Cardiac muscle cell (in vitro differentiated cells and primary cell): ENCODE measurements at regions not wholly inside any gene's neighbourhood (a gene's known extent, or its start where the extent isn't known, plus 50 kb on each side); places are given as distances from the start of the nearest gene placed in this dataset.
A peak's percentile ranks its signal among the peaks of the same experiment; 100 is the strongest.

Experiments
- DNase-seq, 2 donors: peaks; one replicate each; pipeline versions ENCODE4 v3.0.0 to v3.0.0-alpha.2; 2010 to 2017; ENCODE audit warnings: low read depth in 1 of 2, low spot score in 1 of 2
- H3K27ac ChIP-seq: fragments of 200-600 bp; sonication (generic); 2 replicates; pipeline ENCODE4 v1.5.1; 2016
- H3K27me3 ChIP-seq: fragments of 200-600 bp; sonication (generic); 2 replicates; pipeline ENCODE4 v1.6.0; 2016; ENCODE audit warnings: control low read depth
- H3K36me3 ChIP-seq: fragments of 200-600 bp; sonication (generic); 2 replicates; pipeline ENCODE4 v1.5.1; 2016; ENCODE audit warnings: control low read depth
- H3K4me1 ChIP-seq: fragments of 200-600 bp; sonication (generic); 2 replicates; pipeline ENCODE4 v1.8.1; 2017; ENCODE audit warnings: low read depth, mild to moderate bottlenecking, mixed run types
- H3K4me3 ChIP-seq: fragments of 200-600 bp; sonication (generic); 2 replicates; pipeline ENCODE4 v1.5.1; 2016; ENCODE audit warnings: mild to moderate bottlenecking
- H3K9me3 ChIP-seq: fragments of 200-600 bp; sonication (generic); 2 replicates; pipeline ENCODE4 v1.5.1; 2017; ENCODE audit warnings: low read depth, mild to moderate bottlenecking, control low read depth
- CTCF ChIP-seq: IDR thresholded peaks from 2 replicates; pipeline ENCODE4 v1.5.1; 2012; ENCODE audit warnings: low read depth, mild to moderate bottlenecking, low read length

- TF ChIP-seq CTCF = no peak
- no peak overlapping the region for H3K4me3 ChIP-seq
- H3K36me3 ChIP-seq = no peaks in the 10 kb centered on the region
- no peaks in the 10 kb centered on the region for H3K4me1 ChIP-seq
- DNase-seq = no peak
- H3K27ac ChIP-seq = no peak overlapping the region
- H3K27me3 ChIP-seq = no peaks in the 10 kb centered on the region
- H3K9me3 ChIP-seq = no peaks in the 10 kb centered on the region
These were observed 656.8 kb upstream of the NCAM2 start for GRCh38 chr21:20341431-20341830.

- DNase-seq = no peak
- H3K27me3 ChIP-seq = no peaks in the 10 kb centered on the region
- H3K4me1 ChIP-seq = no peaks in the 10 kb centered on the region
- no peak overlapping the region for H3K27ac ChIP-seq
- no peak overlapping the region for H3K4me3 ChIP-seq
- no peak for TF ChIP-seq CTCF
- H3K36me3 ChIP-seq = no peaks in the 10 kb centered on the region
- no peaks in the 10 kb centered on the region for H3K9me3 ChIP-seq
These were observed 655.0 kb upstream of the NCAM2 start for GRCh38 chr21:20343186-20343585.

GRCh38 chr21:20351138-20351537 is 647.1 kb upstream of the NCAM2 start:
- Histone ChIP-seq H3K9me3 (no peaks in the 10 kb centered on the region), H3K27ac (no peak overlapping the region), H3K27me3 (no peaks in the 10 kb centered on the region), H3K4me1 (no peaks in the 10 kb centered on the region), H3K4me3 (no peak overlapping the region), H3K36me3 (no peaks in the 10 kb centered on the region)
- no peak for TF ChIP-seq CTCF
- no peak for DNase-seq

GRCh38 chr21:20353351-20353750 is 644.9 kb upstream of the NCAM2 start:
- no peak for TF ChIP-seq CTCF
- Histone ChIP-seq H3K27ac (no peak overlapping the region), H3K36me3 (no peaks in the 10 kb centered on the region), H3K4me3 (no peak overlapping the region), H3K4me1 (no peaks in the 10 kb centered on the region), H3K9me3 (no peaks in the 10 kb centered on the region), H3K27me3 (no peaks in the 10 kb centered on the region)
- no peak for DNase-seq

- no peak for TF ChIP-seq CTCF
- Histone ChIP-seq H3K27me3 (no peaks in the 10 kb centered on the region), H3K27ac (no peak overlapping the region), H3K36me3 (no peaks in the 10 kb centered on the region), H3K4me1 (peaks cover 12% of the 10 kb centered on the region), H3K9me3 (no peaks in the 10 kb centered on the region), H3K4me3 (no peak overlapping the region)
- DNase-seq = peak in 1 of 2 donors; percentile 9
These were observed 625.2 kb upstream of the NCAM2 start for GRCh38 chr21:20373031-20373430.

GRCh38 chr21:20377250-20377649 is 621.0 kb upstream of the NCAM2 start:
- Histone ChIP-seq H3K36me3 (no peaks in the 10 kb centered on the region), H3K4me1 (peaks cover 12% of the 10 kb centered on the region), H3K4me3 (no peak overlapping the region), H3K9me3 (no peaks in the 10 kb centered on the region), H3K27me3 (no peaks in the 10 kb centered on the region), H3K27ac (no peak overlapping the region)
- TF ChIP-seq CTCF = no peak
- no peak for DNase-seq
